HCT116 (cell line): ENCODE measurements at regions not wholly inside any gene's neighbourhood (a gene's known extent, or its start where the extent isn't known, plus 50 kb on each side); places are given as distances from the start of the nearest gene placed in this dataset.

Experiments
- ATAC-seq: fragments of 200-7000 bp; cut with Tn5 transposase; 2 replicates; pipeline ENCODE4 v1.9.1; 2020; ENCODE audit warnings: mild to moderate bottlenecking, moderate library complexity
- BruUV-seq: library from RNA; stranded (reverse); fragments of 400-500 nt; replicated peaks from 2 replicates; lab custom pipeline; 2021; lab: Mats Ljungman, UMichigan
- CTCF ChIA-PET: fragments of 300-600 bp; sonication (Branson Sonifier 250); formaldehyde crosslinking; loops from one replicate; lab custom pipeline; 2021; ENCODE audit warnings: antibody characterized with exemption; lab: Charles Lee
- POLR2A ChIA-PET: fragments of 300-600, 350-600 bp; sonication (Branson Sonifier 250); formaldehyde crosslinking; loops from one replicate; lab custom pipeline; 2021; ENCODE audit warnings: antibody characterized with exemption; lab: Charles Lee
- RAD21 ChIA-PET, 2 experiments: fragments of 300-600 bp; sonication (Branson Sonifier 250); formaldehyde crosslinking; loops; one replicate each; lab custom pipeline; 2023; ENCODE audit warnings: low total read pairs in 2 of 2; ENCODE audit not compliant: uncharacterized antibody in 2 of 2, unreplicated experiment in 2 of 2, low non-redundant PET in 1 of 2; lab: Charles Lee
- DNase-seq: peaks from one replicate; pipeline ENCODE4 v3.0.0-alpha.2; 2010; ENCODE audit warnings: low read depth, low spot score
- H2AFZ ChIP-seq: fragments of 200-600 bp; shearing (Covaris generic), sonication (generic); 2 replicates; pipeline ENCODE4 v1.6.1; 2017; ENCODE audit warnings: low read depth, mixed run types, mixed read lengths, antibody characterized with exemption, low read length; ENCODE audit not compliant: poor library complexity, severe bottlenecking
- H3K27ac ChIP-seq: 2 replicates; pipeline ENCODE4 v1.5.1; 2012; ENCODE audit warnings: low read depth, low read length
- H3K27me3 ChIP-seq: fragments of 200-600 bp; sonication (generic); 2 replicates; pipeline ENCODE4 v1.6.1; 2016; ENCODE audit warnings: mixed run types, low read length, mixed read lengths; ENCODE audit not compliant: insufficient read depth
- H3K36me3 ChIP-seq, 2 experiments: fragments of 200-500 bp in 1 of 2; fragments of 200-600 bp in 1 of 2; sonication (Bioruptor generic) in 1 of 2; sonication (generic) in 1 of 2; 2 replicates each; pipeline versions ENCODE4 v1.5.1 to v1.6.1; 2014 to 2016; ENCODE audit warnings: low read length in 2 of 2, inconsistent platforms in 1 of 2, mixed read lengths in 1 of 2, mixed run types in 1 of 2; ENCODE audit not compliant: insufficient read depth in 2 of 2, control insufficient read depth in 1 of 2
- H3K4me1 ChIP-seq, 2 experiments: fragments of 200-600 bp in 1 of 2; sonication (generic) in 1 of 2; 2 replicates each; pipeline versions ENCODE4 v1.5.1 to v1.6.1; 2012 to 2017; ENCODE audit warnings: low read length in 2 of 2, inconsistent platforms in 1 of 2, mild to moderate bottlenecking in 1 of 2, mixed read lengths in 1 of 2, mixed run types in 1 of 2, moderate library complexity in 1 of 2; ENCODE audit not compliant: insufficient read depth in 2 of 2, control insufficient read depth in 1 of 2
- H3K4me2 ChIP-seq: fragments of 200-600 bp; sonication (generic); 2 replicates; pipeline ENCODE4 v1.6.1; 2017; ENCODE audit warnings: mixed run types, low read length, mixed read lengths
- H3K4me3 ChIP-seq, 2 experiments: fragments of 200-600 bp in 1 of 2; sonication (generic) in 1 of 2; replicated peaks in 1 of 2; 2 replicates each; pipeline ENCODE4 v1.5.1; 2011 to 2016; ENCODE audit warnings: low read length in 2 of 2, control low read depth in 1 of 2, low read depth in 1 of 2, mild to moderate bottlenecking in 1 of 2, mixed read lengths in 1 of 2, mixed run types in 1 of 2
- H3K79me2 ChIP-seq: fragments of 200-600 bp; sonication (generic); 2 replicates; pipeline ENCODE4 v1.6.1; 2017; ENCODE audit warnings: mild to moderate bottlenecking, mixed run types, low read length, moderate library complexity, mixed read lengths; ENCODE audit not compliant: insufficient read depth
- H3K9ac ChIP-seq: fragments of 200-600 bp; sonication (generic); 2 replicates; pipeline ENCODE4 v1.6.1; 2016; ENCODE audit warnings: low read length, mixed read lengths
- H3K9me2 ChIP-seq: fragments of 200-600 bp; sonication (generic), shearing (Covaris generic); 2 replicates; pipeline ENCODE4 v1.6.1; 2017; ENCODE audit warnings: mixed run types, mild to moderate bottlenecking, moderate library complexity; ENCODE audit not compliant: insufficient read depth
- H3K9me3 ChIP-seq, 2 experiments: fragments of 200-500 bp in 1 of 2; fragments of 200-600 bp in 1 of 2; sonication (Bioruptor generic) in 1 of 2; sonication (generic) in 1 of 2; 2 replicates each; pipeline ENCODE4 v1.6.1; 2014 to 2017; ENCODE audit warnings: low read length in 2 of 2, mixed read lengths in 2 of 2, inconsistent platforms in 1 of 2, low read depth in 1 of 2, mild to moderate bottlenecking in 1 of 2, mixed run types in 1 of 2, moderate library complexity in 1 of 2; ENCODE audit not compliant: control insufficient read depth in 1 of 2, insufficient read depth in 1 of 2
- H4K20me1 ChIP-seq: fragments of 200-600 bp; sonication (generic), shearing (Covaris generic); 2 replicates; pipeline ENCODE4 v1.6.1; 2017; ENCODE audit warnings: mixed run types, mild to moderate bottlenecking, moderate library complexity; ENCODE audit not compliant: insufficient read depth
- ATF3 ChIP-seq: IDR thresholded peaks from 2 replicates; pipeline ENCODE4 v1.6.1; 2012
- CEBPB ChIP-seq: IDR thresholded peaks from 2 replicates; pipeline ENCODE4 v1.6.1; 2012; ENCODE audit warnings: low read depth
- CTCF ChIP-seq, 3 experiments: fragments of 200-600 bp in 1 of 3; sonication (generic) in 1 of 3; IDR thresholded peaks in 2 of 3; conservative IDR thresholded peaks in 1 of 3; 2 replicates each; pipeline ENCODE4 v1.5.1; 2012 to 2017; ENCODE audit warnings: low read depth in 2 of 3, low read length in 2 of 3, antibody characterized with exemption in 1 of 3, borderline replicate concordance in 1 of 3, control low read depth in 1 of 3, mild to moderate bottlenecking in 1 of 3, mixed read lengths in 1 of 3, mixed run types in 1 of 3, moderate library complexity in 1 of 3; ENCODE audit not compliant: insufficient read depth in 1 of 3
- EGR1 ChIP-seq: IDR thresholded peaks from 2 replicates; pipeline ENCODE4 v1.6.1; 2012; ENCODE audit warnings: low read depth
- ELF1 ChIP-seq: IDR thresholded peaks from 2 replicates; pipeline ENCODE4 v1.6.1; 2012; ENCODE audit warnings: low read depth, borderline replicate concordance
- EZH2phosphoT487 ChIP-seq: fragments of 200-600 bp; IDR thresholded peaks from 2 replicates; pipeline ENCODE4 v1.6.1; 2018; ENCODE audit warnings: antibody characterized with exemption, borderline replicate concordance
- FOSL1 ChIP-seq: IDR thresholded peaks from 2 replicates; pipeline ENCODE4 v1.6.1; 2012; ENCODE audit warnings: low read depth
- JUND ChIP-seq: IDR thresholded peaks from 2 replicates; pipeline ENCODE4 v1.6.1; 2012
- MAX ChIP-seq: IDR thresholded peaks from 2 replicates; pipeline ENCODE4 v1.6.1; 2012
- POLR2A ChIP-seq: IDR thresholded peaks from 2 replicates; pipeline ENCODE4 v1.7.0; 2011; ENCODE audit warnings: borderline replicate concordance; ENCODE audit not compliant: insufficient read depth, insufficient read length; ENCODE audit errors: extremely low read depth
- POLR2AphosphoS5 ChIP-seq: IDR thresholded peaks from 2 replicates; pipeline ENCODE4 v1.6.1; 2011; ENCODE audit warnings: mild to moderate bottlenecking, low read depth, low read length, moderate library complexity
- REST ChIP-seq: IDR thresholded peaks from 2 replicates; pipeline ENCODE4 v1.6.1; 2012; ENCODE audit warnings: low read depth
- SIN3A ChIP-seq: IDR thresholded peaks from 2 replicates; pipeline ENCODE4 v1.6.1; 2012; ENCODE audit warnings: low read depth
- SP1 ChIP-seq: IDR thresholded peaks from 2 replicates; pipeline ENCODE4 v1.6.1; 2012; ENCODE audit warnings: low read depth
- SRF ChIP-seq: IDR thresholded peaks from 2 replicates; pipeline ENCODE4 v1.6.1; 2012; ENCODE audit warnings: low read depth
- TCF7L2 ChIP-seq: IDR thresholded peaks from 2 replicates; pipeline ENCODE4 v1.7.0; 2011; ENCODE audit warnings: borderline replicate concordance, inconsistent platforms; ENCODE audit not compliant: insufficient read depth, insufficient read length; ENCODE audit errors: extremely low read depth
- YY1 ChIP-seq: IDR thresholded peaks from 2 replicates; pipeline ENCODE4 v1.6.1; 2011; ENCODE audit warnings: low read length, low read depth, moderate library complexity, mild to moderate bottlenecking; ENCODE audit not compliant: insufficient replicate concordance; ENCODE audit errors: extremely low read depth
- ZBTB33 ChIP-seq: IDR thresholded peaks from 2 replicates; pipeline ENCODE4 v1.6.1; 2011; ENCODE audit warnings: mild to moderate bottlenecking, low read length, moderate library complexity; ENCODE audit not compliant: insufficient replicate concordance; ENCODE audit errors: extremely low read depth
- ZFX ChIP-seq: fragments of 450-650 bp; IDR thresholded peaks from 2 replicates; pipeline ENCODE4 v1.6.1; 2017
- intact Hi-C: fragments of 100-400 bp; cut with micrococcal nuclease; formaldehyde crosslinking; loops from 2 replicates; pipeline ENCODE4 v1.10.0; 2022

- Histone ChIP-seq H3K36me3 (no peaks in the 10 kb centered on the region; a peak in 1 of 4 replicates), H3K4me3 (no peak overlapping the region), H3K9ac (no peak overlapping the region), H3K4me1 (no peaks in the 10 kb centered on the region), H3K27ac (no peak overlapping the region), H4K20me1 (no peaks in the 10 kb centered on the region), H3K4me2 (no peak overlapping the region), H3K9me2 (no peaks in the 10 kb centered on the region), H3K79me2 (no peaks in the 10 kb centered on the region), H2AFZ (no peak overlapping the region), H3K9me3 (no peaks in the 10 kb centered on the region), H3K27me3 (no peaks in the 10 kb centered on the region)
- intact Hi-C loops, result no loop called here
- DNase-seq (no peak), ATAC-seq (no peak)
- RAD21 ChIA-PET, result no interaction called here
- CTCF ChIA-PET, result interaction anchor here (0.8 kb wide), 1 partner anchor 261 kb away, joined by 3 read pairs; no protein-coding TSS in a partner anchor
- no TSS peak for BruUV-seq
- POLR2A ChIA-PET, result interaction anchor here (0.6 kb wide), 1 partner anchor 9 kb away, joined by 5 read pairs; no protein-coding TSS in a partner anchor
- no peak for TF ChIP-seq CTCF (IDR thresholded peaks at IDR 0.05 in 2 of 3, conservative IDR thresholded peaks at IDR 0.05 in 1 of 3; ENCODE audit: borderline replicate concordance in 1 of 3, insufficient read depth in 1 of 3, low read depth in 2 of 3, low read length in 2 of 3)
- no peak for TF ChIP-seq POLR2AphosphoS5
- no peak for TF ChIP-seq JUND
- TF ChIP-seq EZH2phosphoT487, result no peak
- no peak for TF ChIP-seq REST
- no peak for TF ChIP-seq ELF1
- no peak for TF ChIP-seq SRF
- TF ChIP-seq CEBPB, result no peak
- TF ChIP-seq TCF7L2, result no peak
- no peak for TF ChIP-seq MAX
- no peak for TF ChIP-seq SIN3A
- TF ChIP-seq ZBTB33, result no peak
- no peak for TF ChIP-seq YY1
- TF ChIP-seq SP1, result no peak
- no peak for TF ChIP-seq ZFX
- no peak for TF ChIP-seq ATF3
- no peak for TF ChIP-seq EGR1
- no peak for TF ChIP-seq POLR2A
- no peak for TF ChIP-seq FOSL1
These were observed 75.4 kb upstream of the SLC4A11 start for GRCh38 chr20:3314391-3314790.
